PC-9 (cell line): ENCODE measurements at regions not wholly inside any gene's neighbourhood (a gene's known extent, or its start where the extent isn't known, plus 50 kb on each side); places are given as distances from the start of the nearest gene placed in this dataset.

ENCODE experiments used
- EZH2 ChIP-seq: fragments of 200-600 bp; sonication (generic); IDR thresholded peaks from 2 replicates; pipeline ENCODE4 v1.8.0; 2017; ENCODE audit warnings: antibody characterized with exemption, low read depth
- TF ChIP-seq, protein P1 (sequence below): fragments of 200-600 bp; sonication (generic); conservative IDR thresholded peaks from 2 replicates; pipeline ENCODE4 v1.6.1; 2017; ENCODE audit warnings: mixed run types, antibody characterized with exemption, mild to moderate bottlenecking, moderate library complexity

DNA sequence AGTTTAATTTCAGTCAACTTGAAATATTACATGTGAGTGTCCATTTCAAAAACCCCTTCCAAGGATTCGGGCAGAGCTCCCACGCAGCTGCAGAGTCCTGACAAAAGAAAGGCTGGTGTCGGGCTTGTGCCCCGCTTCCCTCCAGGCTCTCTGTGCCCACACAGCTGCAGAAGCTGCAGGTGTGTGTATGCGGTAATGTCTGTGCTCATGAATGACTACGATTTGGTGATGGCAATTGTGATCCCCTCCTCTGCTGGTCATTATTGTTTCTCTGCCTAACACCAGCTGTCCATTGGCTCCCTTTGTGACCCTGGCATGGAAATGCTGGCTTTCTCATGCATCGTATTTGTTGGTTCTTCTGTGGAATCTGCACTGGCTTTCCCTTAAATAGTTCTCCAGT lies 224.8 kb downstream of the NUP35 start:
- TF ChIP-seq, protein P1, sequence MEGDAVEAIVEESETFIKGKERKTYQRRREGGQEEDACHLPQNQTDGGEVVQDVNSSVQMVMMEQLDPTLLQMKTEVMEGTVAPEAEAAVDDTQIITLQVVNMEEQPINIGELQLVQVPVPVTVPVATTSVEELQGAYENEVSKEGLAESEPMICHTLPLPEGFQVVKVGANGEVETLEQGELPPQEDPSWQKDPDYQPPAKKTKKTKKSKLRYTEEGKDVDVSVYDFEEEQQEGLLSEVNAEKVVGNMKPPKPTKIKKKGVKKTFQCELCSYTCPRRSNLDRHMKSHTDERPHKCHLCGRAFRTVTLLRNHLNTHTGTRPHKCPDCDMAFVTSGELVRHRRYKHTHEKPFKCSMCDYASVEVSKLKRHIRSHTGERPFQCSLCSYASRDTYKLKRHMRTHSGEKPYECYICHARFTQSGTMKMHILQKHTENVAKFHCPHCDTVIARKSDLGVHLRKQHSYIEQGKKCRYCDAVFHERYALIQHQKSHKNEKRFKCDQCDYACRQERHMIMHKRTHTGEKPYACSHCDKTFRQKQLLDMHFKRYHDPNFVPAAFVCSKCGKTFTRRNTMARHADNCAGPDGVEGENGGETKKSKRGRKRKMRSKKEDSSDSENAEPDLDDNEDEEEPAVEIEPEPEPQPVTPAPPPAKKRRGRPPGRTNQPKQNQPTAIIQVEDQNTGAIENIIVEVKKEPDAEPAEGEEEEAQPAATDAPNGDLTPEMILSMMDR, result no peak
- no peak for TF ChIP-seq EZH2
